Putamen (tissue), 1 donor: ENCODE measurements at regions not wholly inside any gene's neighbourhood (a gene's known extent, or its start where the extent isn't known, plus 50 kb on each side); places are given as distances from the start of the nearest gene placed in this dataset.

ENCODE experiments used
- DNase-seq: peaks from one replicate; pipeline ENCODE4 v3.0.0-alpha.2; 2016; ENCODE audit warnings: low spot score

- no peak for DNase-seq
Measured at GRCh38 chr7:37504801-37505200, 56.1 kb upstream of the ELMO1 start.

- no peak for DNase-seq
Measured at GRCh38 chr7:37505750-37506353, 57.2 kb upstream of the ELMO1 start.

GRCh38 chr7:37508118-37508517, 59.5 kb upstream of the ELMO1 start:
- no peak for DNase-seq

DNA sequence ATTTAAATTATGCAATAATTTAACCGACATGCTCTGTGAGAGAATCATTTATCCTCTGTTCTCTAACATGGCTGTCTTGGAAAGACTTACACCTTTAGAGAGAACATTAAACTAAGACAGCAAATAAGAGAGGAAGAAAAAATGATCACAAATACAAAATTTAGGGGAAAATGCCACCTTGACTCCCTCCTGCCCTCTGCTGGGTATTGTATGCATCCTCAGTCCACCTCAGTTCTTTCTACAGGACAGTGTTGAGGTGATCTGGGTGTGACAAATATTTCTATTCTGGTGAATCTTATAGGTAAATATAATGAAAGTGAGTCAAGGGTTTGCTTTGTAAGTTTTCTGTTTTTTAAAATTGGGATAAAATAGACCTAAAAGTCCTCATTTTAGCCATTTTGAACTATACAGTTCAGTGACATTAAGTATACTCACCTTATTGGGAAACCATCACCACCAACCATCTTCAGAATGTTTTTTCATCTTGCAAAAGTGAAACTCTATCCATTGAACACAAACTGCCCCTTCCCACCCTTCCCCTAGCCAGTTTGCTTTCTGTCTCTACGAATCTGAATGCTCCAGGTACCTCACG, 61.5 kb upstream of the ELMO1 start:
- no peak for DNase-seq

GRCh38 chr7:37511915-37512314, 63.3 kb upstream of the ELMO1 start:
- DNase-seq: no peak

DNA sequence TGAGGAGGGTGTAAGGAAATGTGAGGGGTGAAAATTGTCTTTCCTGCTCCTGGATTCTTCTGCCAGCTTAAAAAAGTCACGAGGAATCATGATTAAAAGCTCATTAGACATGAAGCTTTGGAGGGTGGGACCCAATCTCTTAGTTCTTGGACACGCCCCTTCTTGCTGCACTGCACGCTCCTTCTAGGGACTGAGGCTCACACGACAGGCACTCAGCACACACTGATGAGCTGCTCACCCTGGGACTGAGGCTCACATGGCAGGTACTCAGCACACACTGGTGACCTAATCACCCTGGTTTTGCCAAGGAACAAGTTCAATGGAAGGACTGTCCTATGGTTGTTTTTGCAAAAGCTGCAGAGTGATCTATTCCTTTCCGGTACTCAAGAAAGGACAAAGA, 65.8 kb upstream of the ELMO1 start:
- DNase-seq: no peak

DNA sequence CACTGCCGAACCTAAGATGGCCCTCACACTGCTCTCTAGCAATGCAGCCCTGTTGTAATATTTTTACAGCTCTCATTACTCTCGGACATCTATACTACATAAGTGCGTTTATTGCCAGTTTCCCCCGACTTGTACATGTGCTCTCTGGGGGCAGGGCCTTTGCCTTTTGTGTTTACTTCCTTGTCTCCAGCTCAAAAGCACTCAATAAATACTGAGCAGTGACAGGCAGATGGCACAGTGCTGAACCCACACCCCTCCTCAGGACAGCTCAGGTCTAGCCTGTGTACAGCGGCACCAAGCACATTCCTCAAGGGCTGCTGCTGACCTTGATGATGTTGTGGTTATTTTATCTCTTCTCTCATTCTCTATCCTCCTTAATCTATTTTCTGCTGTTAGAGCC, 68.0 kb upstream of the ELMO1 start:
- DNase-seq: no peak

DNA sequence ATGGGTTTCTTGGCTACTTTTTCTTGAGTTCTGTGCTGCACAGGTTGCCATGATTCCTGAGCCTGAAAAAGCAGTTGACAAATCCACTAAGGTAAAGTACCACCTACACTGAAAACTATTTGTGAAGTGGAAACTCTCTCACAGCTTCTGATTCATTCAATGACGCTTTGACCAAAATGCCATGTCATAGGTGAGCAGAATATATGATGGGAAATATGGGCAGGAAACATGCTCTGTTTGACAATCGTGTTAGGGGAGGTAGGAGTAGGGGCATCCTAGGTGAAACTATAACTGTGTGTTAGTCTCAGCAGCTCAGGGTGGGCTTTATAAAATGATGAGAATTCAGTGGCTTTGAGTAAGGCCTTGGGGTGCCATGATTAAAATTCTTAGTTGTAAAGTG, 69.6 kb upstream of the ELMO1 start:
- DNase-seq: no peak

DNA sequence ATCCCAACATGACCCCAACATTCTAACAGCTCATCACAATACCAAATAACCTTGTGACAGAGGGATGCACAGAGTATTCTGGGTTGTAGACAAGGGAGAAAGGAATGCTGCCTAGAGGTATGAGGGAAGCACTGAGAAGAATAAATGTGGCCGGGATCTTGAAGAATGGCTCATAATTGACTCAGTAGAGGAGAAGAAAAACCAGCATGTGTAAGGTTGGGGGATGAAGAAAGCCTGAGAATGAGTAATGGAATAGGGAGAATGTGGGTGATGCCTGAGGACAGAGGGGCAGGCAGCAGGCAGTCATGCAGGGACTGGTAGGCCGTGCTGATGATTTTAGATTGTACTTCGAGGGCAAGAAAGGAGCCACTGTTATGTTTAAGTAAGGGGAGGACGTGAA, 75.4 kb upstream of the ELMO1 start:
- no peak for DNase-seq

GRCh38 chr7:37524797-37525196, 76.1 kb upstream of the ELMO1 start:
- DNase-seq: no peak

DNA sequence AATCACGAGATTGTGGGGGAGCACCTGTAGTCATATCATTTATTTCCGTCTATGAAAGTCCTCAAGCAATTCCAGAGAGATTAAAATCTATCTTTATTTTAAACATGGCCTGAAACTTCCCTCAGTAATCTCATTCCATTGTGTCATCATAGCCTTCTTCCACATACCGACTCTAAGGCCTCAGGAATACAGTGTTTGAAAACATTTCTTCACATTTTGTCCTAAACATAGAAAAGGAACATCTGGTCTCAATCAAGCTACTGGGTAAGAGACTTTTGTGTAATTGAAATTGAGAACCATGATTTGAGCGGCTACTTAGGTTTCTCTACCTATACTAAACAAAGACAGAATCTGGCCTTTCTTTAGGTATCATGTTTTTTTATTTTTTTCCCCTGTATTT, 78.0 kb upstream of the ELMO1 start:
- no peak for DNase-seq

GRCh38 chr7:37527109-37527508, 78.4 kb upstream of the ELMO1 start:
- DNase-seq: no peak

DNA sequence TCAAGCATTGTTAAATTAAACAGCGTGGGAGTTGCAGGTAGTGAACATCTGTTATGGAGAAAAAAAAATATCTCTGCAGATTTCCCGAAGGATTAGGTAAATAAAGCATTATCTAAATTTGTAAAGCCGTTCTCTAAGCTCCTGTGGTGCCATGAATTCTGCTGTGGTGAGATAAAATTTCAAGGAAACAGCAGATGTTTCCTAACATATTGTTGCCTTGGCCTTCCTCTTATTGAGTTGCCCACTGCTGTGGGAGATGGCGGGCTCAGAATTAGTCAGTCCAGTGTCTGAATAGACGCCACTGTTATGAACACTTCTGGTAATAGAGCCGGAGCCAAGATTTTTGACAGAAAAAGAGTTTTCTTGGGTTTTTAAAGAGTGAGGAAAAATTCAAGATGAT, 82.6 kb upstream of the ELMO1 start:
- no peak for DNase-seq

- no peak for DNase-seq
Measured at GRCh38 chr7:37532636-37533035, 84.0 kb upstream of the ELMO1 start.

- DNase-seq: peak; percentile 39
Measured at GRCh38 chr7:37534893-37535610, 86.4 kb upstream of the ELMO1 start.

DNA sequence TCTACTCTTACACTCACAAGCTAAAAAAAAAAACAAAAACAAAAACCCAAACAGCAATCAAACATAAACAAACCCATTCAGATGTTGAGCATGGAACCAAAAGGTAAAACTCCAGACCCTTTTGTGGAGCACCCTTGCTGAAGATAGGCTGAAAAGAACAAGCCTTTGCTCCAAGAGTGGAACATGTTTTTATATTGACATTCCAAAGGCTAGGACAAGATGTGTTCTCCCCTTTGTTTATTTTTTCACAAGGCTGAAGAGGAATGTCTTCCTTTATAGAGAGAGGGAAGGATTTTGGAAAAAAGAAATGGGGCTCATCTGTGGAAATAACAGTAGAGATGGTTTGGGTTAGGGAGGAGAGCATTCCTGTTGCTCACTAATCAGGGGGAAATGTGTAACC, 87.2 kb upstream of the ELMO1 start:
- DNase-seq: no peak

DNA sequence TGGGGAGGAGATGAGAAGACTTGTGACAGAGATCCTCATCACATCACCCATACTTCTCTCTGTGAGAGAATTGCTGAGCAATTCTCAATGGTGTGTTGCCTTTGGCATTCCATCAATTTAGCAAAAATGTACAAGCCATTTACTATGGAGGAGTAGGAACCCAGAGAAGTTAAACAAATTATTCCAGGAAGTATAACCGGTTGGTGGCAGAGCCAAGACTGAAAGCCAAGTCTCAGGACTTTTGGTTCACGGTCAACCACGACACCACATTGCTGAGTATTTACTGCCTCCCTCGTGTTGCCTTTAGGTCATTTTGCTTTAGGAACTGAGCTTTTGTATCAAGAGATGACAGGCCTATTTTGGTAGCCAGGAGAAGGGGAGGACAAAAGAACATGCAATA, 88.0 kb upstream of the ELMO1 start:
- no peak for DNase-seq

GRCh38 chr7:37537439-37537838, 88.8 kb upstream of the ELMO1 start:
- no peak for DNase-seq

DNA sequence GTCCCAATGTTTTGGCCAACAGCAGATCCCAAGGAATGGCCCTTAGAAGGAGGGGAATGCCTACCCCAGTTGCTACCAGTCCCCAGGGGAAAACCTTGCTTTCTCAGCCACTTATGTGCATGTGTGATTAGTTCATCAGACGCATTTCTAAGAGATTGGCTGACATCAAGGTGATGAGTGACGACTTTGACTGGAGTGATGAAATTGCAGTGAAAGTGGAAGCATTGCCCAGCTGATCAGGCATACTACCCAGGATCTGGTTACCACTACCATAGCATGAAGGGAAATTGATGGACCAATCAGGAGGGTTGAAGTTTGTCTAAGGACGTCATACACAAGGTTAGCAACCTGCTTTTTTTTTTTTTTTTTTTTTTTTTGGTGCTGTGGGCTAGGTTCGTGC, 90.3 kb upstream of the ELMO1 start:
- DNase-seq: no peak

GRCh38 chr7:37540917-37541316, 92.3 kb upstream of the ELMO1 start:
- DNase-seq: peak; percentile 38

DNA sequence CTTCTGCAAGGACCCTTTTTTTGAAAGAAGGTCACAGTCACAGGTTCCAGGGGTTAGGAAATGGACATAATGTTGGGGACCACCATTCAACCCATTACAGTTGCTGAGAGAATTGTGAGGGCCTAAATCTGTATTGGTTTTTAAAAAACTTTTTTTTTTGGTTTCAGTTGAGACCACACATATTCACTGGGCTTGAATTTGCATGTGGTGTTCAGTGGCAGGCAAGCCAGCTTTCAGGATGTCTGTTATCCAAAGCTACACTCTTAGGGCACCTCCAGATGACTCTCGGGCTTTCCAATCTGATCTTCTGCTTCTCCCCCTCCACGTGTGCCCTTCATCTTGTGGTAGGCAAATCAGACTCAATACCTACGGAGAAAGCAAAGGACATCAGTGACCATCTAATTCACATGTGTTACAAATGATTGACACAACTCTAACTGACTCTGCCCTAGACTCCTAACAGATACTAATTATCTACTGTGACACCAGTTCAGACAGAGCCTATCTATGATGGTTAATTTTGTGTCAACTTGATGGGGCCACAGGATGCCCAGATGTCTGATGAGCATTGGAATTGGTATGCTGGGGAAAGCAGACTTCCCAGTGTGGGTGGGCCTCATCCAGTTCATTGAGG, 93.3 kb upstream of the ELMO1 start:
- no peak for DNase-seq

DNA sequence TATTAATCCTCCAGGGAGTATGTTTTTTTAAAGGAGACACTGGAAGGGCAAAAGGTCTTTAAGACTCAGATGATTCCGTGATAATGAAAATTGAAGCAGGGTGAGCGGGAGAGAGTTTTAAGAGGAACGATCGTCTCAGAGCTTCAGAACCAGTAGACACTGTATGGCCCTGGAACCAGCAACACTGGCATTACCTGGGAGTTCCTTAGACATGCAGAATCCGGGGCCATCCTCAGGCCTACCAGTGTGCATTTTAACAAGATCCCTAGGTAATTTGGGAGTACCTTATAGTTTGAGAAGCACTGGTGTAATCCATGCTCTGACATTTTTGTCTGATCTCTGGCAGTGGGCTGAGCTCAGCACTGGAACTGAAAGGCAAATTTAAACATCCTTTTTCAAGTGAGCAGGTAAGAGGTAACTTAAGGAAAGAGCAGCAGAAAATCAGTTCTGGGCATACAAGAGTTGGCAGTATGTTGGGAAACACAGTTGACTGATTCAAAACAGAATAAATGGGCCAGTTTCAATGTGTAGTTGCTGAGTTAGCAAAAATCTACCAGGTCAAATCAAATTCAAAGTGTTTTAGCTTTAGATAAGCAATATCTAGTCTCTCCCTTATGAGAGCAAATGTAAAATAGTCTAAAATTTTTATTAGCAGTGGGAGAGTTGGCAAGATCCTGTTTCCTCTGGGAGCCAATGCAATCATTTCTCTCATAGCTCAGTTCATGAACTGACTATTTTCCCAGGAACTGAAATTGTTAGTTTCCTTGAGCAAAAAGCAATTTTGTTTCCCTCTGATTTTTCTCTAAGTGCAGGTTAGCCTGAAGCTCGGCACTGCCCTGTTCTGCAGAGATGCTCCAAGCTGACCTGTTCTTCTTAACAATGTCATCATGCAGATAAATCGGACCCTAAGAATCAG, 97.2 kb upstream of the ELMO1 start:
- DNase-seq: no peak
